Esophagus muscularis mucosa (tissue), 4 donors: ENCODE measurements at regions not wholly inside any gene's neighbourhood (a gene's known extent, or its start where the extent isn't known, plus 50 kb on each side); places are given as distances from the start of the nearest gene placed in this dataset.
A peak's percentile ranks its signal among the peaks of the same experiment; 100 is the strongest.

Source experiments
- DNase-seq: peaks from one replicate; pipeline ENCODE4 v3.0.0-alpha.2; 2017; ENCODE audit errors: extremely low spot score
- H3K27ac ChIP-seq, 4 donors: fragments of 200-600 bp; sonication (generic); replicated peaks in 1 of 4; 1 replicate in 3 of 4; 2 replicates in 1 of 4; pipeline ENCODE4 v1.5.1; 2016 to 2019; ENCODE audit warnings: mild to moderate bottlenecking in 1 of 4
- H3K27me3 ChIP-seq, 4 donors: fragments of 200-600 bp; sonication (generic); one replicate each; pipeline versions ENCODE4 v1.5.1 to v1.6.0; 2016 to 2019
- H3K36me3 ChIP-seq, 4 donors: fragments of 200-600 bp; sonication (generic); one replicate each; pipeline ENCODE4 v1.5.1; 2016 to 2019
- H3K4me1 ChIP-seq, 4 donors: fragments of 200-600 bp; sonication (generic); one replicate each; pipeline ENCODE4 v1.5.1; 2016 to 2019
- H3K4me3 ChIP-seq, 4 donors: fragments of 200-600 bp; sonication (generic); 1 replicate in 2 of 4; 2 replicates in 2 of 4; pipeline ENCODE4 v1.5.1; 2016 to 2019; ENCODE audit warnings: mild to moderate bottlenecking in 4 of 4, moderate library complexity in 1 of 4
- H3K9me3 ChIP-seq, 4 donors: fragments of 200-600 bp; sonication (generic); 1 replicate in 3 of 4; 2 replicates in 1 of 4; pipeline ENCODE4 v1.5.1; 2016 to 2019
- EP300 ChIP-seq: sonication (generic); formaldehyde crosslinking; IDR thresholded peaks from one replicate; pipeline ENCODE4 v1.6.1; 2017; ENCODE audit warnings: antibody characterized with exemption
- POLR2A ChIP-seq: fragments of 450-650 bp; IDR thresholded peaks from one replicate; pipeline ENCODE4 v1.6.1; 2017; ENCODE audit warnings: antibody characterized with exemption, moderate library complexity, mild to moderate bottlenecking, low read depth
- POLR2AphosphoS5 ChIP-seq, 2 donors: sonication (generic); formaldehyde crosslinking; IDR thresholded peaks; one replicate each; pipeline ENCODE4 v1.6.1; 2017; ENCODE audit warnings: antibody characterized with exemption in 2 of 2
- WGBS: methylation state at CpG from one replicate; pipeline ENCODE4 v1.1.5; 2018; 5-methylcytosine and 5-hydroxymethylcytosine counted together
- intact Hi-C: fragments of 100-400 bp; cut with DNase I; formaldehyde crosslinking; loops from one replicate; pipeline ENCODE4 v1.15.1; 2023
- TF ChIP-seq, protein P1 (sequence below), 3 experiments: fragments of 200-600 bp in 2 of 3; fragments of 450-650 bp in 1 of 3; sonication (generic) in 2 of 3; IDR thresholded peaks; one replicate each; pipeline ENCODE4 v1.5.1; 2017 to 2019; ENCODE audit warnings: antibody characterized with exemption in 3 of 3, mild to moderate bottlenecking in 2 of 3, moderate library complexity in 1 of 3

DNA sequence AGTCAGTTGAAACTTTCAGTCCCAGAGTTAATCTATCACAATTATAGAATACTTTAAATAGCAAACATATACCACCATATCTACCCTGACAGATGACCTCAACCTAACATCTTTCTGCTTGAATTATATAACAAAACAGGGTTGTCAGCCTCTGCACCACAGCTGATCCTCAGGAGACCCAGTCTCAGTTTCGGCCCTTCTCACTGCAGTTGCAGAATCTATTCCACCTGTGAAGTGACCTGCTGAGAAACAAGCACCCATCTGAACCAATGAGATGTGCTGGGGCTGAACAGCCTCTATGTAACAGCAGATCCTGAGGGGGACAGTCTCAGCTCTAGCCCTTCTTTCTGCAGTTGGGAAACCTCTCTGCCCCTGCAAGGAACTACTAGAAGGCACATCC is 567.6 kb downstream of the KCNJ3 start:
- Histone ChIP-seq H3K27ac (no peak overlapping the region), H3K4me1 (no peaks in the 10 kb centered on the region), H3K4me3 (no peak overlapping the region), H3K27me3 (no peaks in the 10 kb centered on the region), H3K9me3 (peaks cover 0 to 4% (median 0%) of the 10 kb centered on the region in 4 donors), H3K36me3 (no peaks in the 10 kb centered on the region)
- intact Hi-C loops: no loop called here
- WGBS: 95% methylated on average over 1 of the region's 1 CpG
- no peak for TF ChIP-seq EP300
- TF ChIP-seq, protein P1, sequence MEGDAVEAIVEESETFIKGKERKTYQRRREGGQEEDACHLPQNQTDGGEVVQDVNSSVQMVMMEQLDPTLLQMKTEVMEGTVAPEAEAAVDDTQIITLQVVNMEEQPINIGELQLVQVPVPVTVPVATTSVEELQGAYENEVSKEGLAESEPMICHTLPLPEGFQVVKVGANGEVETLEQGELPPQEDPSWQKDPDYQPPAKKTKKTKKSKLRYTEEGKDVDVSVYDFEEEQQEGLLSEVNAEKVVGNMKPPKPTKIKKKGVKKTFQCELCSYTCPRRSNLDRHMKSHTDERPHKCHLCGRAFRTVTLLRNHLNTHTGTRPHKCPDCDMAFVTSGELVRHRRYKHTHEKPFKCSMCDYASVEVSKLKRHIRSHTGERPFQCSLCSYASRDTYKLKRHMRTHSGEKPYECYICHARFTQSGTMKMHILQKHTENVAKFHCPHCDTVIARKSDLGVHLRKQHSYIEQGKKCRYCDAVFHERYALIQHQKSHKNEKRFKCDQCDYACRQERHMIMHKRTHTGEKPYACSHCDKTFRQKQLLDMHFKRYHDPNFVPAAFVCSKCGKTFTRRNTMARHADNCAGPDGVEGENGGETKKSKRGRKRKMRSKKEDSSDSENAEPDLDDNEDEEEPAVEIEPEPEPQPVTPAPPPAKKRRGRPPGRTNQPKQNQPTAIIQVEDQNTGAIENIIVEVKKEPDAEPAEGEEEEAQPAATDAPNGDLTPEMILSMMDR (IDR thresholded peaks at IDR 0.05): no peak
- TF ChIP-seq POLR2A: no peak
- TF ChIP-seq POLR2AphosphoS5 (IDR thresholded peaks at IDR 0.05): no peak
- DNase-seq: no peak

DNA sequence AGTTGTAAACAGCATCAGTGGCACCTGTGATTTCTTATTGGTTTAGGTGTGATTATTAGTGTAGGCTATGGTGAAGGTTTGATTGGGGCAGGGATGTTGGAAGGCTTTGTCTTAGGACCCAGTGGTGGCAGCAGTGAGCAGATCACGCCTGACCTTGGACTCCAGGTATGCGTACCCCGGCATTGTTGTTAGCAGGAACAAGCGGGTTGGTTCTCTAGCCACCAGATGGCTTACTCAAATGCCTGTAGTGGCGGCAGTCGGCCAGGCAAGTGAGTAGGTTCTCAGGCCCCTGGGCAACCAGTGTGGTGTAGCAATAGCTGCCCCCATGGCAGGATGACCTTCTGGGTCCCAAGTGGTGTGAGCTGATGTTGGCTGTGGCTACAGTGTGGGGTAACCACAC is 558.3 kb downstream of the KCNJ3 start:
- Histone ChIP-seq H3K4me3 (no peak overlapping the region), H3K27ac (no peak overlapping the region), H3K4me1 (no peaks in the 10 kb centered on the region), H3K9me3 (no peaks in the 10 kb centered on the region), H3K27me3 (no peaks in the 10 kb centered on the region), H3K36me3 (no peaks in the 10 kb centered on the region)
- intact Hi-C loops: no loop called here
- 94% methylated on average over 5 of the region's 6 CpGs for WGBS
- TF ChIP-seq, protein P1 (IDR thresholded peaks at IDR 0.05): no peak
- no peak for TF ChIP-seq POLR2AphosphoS5 (IDR thresholded peaks at IDR 0.05)
- TF ChIP-seq POLR2A: no peak
- no peak for TF ChIP-seq EP300
- DNase-seq: no peak

DNA sequence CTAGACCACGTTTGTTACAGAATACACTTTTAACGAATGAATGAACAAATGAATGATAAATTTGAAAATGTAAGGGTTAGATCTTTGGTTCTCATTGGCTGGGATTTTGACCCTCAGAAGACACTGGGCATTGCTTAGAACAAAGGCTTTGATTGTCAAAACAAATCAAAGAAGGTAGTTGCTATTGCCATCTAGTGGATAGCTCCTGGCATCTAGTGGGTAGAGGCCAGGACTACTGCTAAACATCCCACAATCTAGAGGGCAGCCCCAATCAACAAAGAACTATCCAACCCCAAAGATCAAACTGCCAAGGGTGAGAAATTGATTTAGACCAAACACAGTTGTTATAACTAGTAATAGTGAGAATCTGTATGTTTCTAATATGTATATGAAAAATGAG is 552.3 kb downstream of the KCNJ3 start:
- no peak for DNase-seq
- intact Hi-C loops: no loop called here
- H3K4me1 ChIP-seq: no peaks in the 10 kb centered on the region
- H3K27ac ChIP-seq: no peak overlapping the region
- no peak overlapping the region for H3K4me3 ChIP-seq
- no peak for TF ChIP-seq POLR2AphosphoS5 (IDR thresholded peaks at IDR 0.05)
- TF ChIP-seq, protein P1 (IDR thresholded peaks at IDR 0.05): peak in 1 of 3 experiments; percentile 20
- H3K36me3 ChIP-seq: no peaks in the 10 kb centered on the region
- 40% methylated on average over 2 of the region's 2 CpGs for WGBS
- H3K27me3 ChIP-seq: no peaks in the 10 kb centered on the region
- H3K9me3 ChIP-seq: no peaks in the 10 kb centered on the region

DNA sequence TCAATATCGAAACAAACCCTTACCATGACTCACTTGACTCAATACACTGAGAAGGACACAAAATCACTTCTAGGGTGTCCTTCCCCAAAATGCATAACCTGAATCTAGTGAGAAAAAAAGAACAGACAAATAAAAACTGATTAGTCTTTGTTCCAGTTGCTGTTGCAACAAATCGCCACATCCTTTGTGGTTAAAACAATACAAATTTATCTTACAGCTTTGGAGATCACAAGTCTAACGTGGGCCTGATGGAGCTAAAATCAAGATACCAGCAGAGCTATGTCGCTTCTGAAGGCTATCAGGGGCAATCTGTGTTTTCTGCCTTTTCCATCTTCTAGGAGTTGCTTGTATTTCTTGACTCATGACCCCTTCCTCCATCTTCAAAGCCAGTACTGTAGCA is 541.7 kb downstream of the KCNJ3 start:
- Histone ChIP-seq H3K36me3 (no peaks in the 10 kb centered on the region), H3K4me3 (no peak overlapping the region), H3K4me1 (no peaks in the 10 kb centered on the region), H3K27ac (no peak overlapping the region), H3K27me3 (no peaks in the 10 kb centered on the region), H3K9me3 (no peaks in the 10 kb centered on the region)
- no peak for DNase-seq
- TF ChIP-seq EP300: no peak
- TF ChIP-seq, protein P1 (IDR thresholded peaks at IDR 0.05): no peak
- no peak for TF ChIP-seq POLR2A
- no peak for TF ChIP-seq POLR2AphosphoS5 (IDR thresholded peaks at IDR 0.05)
- WGBS: 72% methylated on average over 4 of the region's 4 CpGs
- intact Hi-C loops: no loop called here

DNA sequence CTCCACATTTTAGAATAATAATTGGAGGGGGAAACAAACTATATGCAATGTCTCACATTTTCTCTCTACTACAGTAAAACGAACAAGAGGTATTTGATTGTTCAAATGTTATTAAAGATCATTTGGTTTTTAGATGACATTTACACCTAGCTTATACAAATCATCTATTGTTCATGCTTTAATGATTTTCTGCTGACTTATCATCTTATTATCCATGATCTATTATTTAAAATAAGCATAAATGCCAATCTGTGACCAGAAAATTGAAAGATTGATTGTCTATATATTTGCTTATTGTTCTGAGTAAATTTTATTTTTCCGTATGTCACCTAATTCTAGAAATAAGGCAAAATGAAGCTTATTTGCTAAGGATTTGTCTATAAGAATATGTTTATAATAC is 537.2 kb downstream of the KCNJ3 start:
- DNase-seq: no peak
- Histone ChIP-seq H3K9me3 (no peaks in the 10 kb centered on the region), H3K27me3 (no peaks in the 10 kb centered on the region), H3K36me3 (no peaks in the 10 kb centered on the region), H3K4me1 (no peaks in the 10 kb centered on the region), H3K27ac (no peak overlapping the region), H3K4me3 (no peak overlapping the region)
- intact Hi-C loops: no loop called here
- 89% methylated on average over 2 of the region's 2 CpGs for WGBS
- TF ChIP-seq POLR2A (no peak), POLR2AphosphoS5 (IDR thresholded peaks at IDR 0.05) (no peak), EP300 (no peak)
- TF ChIP-seq, protein P1 (IDR thresholded peaks at IDR 0.05): no peak
